ENCODE measurements at regions not wholly inside any gene's neighbourhood (a gene's known extent, or its start where the extent isn't known, plus 50 kb on each side); places are given as distances from the start of the nearest gene placed in this dataset.

DNA sequence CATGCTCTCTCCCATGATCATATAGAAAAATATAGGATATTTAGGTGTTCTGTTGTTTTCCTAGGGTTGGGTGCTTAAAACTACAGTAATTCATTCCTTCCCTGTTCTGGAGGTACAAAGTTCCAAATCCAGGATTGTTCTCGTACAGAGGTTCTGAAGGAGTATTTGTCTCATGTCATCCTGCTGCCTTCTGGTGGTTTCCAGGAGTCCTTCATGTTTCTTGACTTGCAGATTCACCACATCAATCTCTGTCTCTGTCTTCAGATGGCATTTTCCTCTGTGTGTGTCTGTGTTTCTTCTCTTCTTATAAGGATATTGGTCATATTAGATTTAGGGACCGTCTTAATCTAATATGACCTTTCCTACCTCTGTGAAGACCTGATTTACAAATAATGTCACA is 397.9 kb downstream of the NYAP2 start:
- DNase-seq (ENCODE audit: low spot score) = no peak
- no peaks in the 10 kb centered on the region for H3K36me3 ChIP-seq (ENCODE audit: insufficient read depth, low read length, poor library complexity, severe bottlenecking)
- H3K27ac ChIP-seq (ENCODE audit: low read depth, low read length, poor library complexity, severe bottlenecking) = peak overlapping the region; percentile 31
- BruUV-seq (replicated peaks) = no TSS peak
- CTCF ChIA-PET = no interaction called here
- H3K4me1 ChIP-seq (ENCODE audit: insufficient read depth, low read length, poor library complexity, severe bottlenecking) = peaks cover 38% of the 10 kb centered on the region
- intact Hi-C loops (cut with micrococcal nuclease; ENCODE audit: unreplicated experiment) = loop anchor here (10.0 kb wide), 1 partner anchor 857 kb away; no protein-coding TSS in a partner anchor
- no peak overlapping the region for H3K4me3 ChIP-seq (ENCODE audit: low read depth, low read length, poor library complexity, severe bottlenecking)
- POLR2A ChIA-PET (ENCODE audit: low non-redundant PET) = no interaction called here
- H3K9me3 ChIP-seq (ENCODE audit: low read depth, low read length, poor library complexity, severe bottlenecking) = no peaks in the 10 kb centered on the region
- TF ChIP-seq CTCF (conservative IDR thresholded peaks at IDR 0.05; ENCODE audit: low read depth, low read length) (no peak), EZH2 (IDR thresholded peaks at IDR 0.05; ENCODE audit: borderline replicate concordance, low read depth, low read length, poor library complexity, severe bottlenecking) (no peak)
- H3K27me3 ChIP-seq (replicated peaks; ENCODE audit: insufficient read depth, low read depth, low read length, poor library complexity) = no peaks in the 10 kb centered on the region

- Histone ChIP-seq H3K4me3 (ENCODE audit: low read depth, low read length, poor library complexity, severe bottlenecking) (no peak overlapping the region), H3K36me3 (ENCODE audit: insufficient read depth, low read length, poor library complexity, severe bottlenecking) (no peaks in the 10 kb centered on the region), H3K4me1 (ENCODE audit: insufficient read depth, low read length, poor library complexity, severe bottlenecking) (peaks cover 39% of the 10 kb centered on the region), H3K27me3 (replicated peaks; ENCODE audit: insufficient read depth, low read depth, low read length, poor library complexity) (no peaks in the 10 kb centered on the region), H3K27ac (ENCODE audit: low read depth, low read length, poor library complexity, severe bottlenecking) (peak overlapping the region; percentile 99), H3K9me3 (ENCODE audit: low read depth, low read length, poor library complexity, severe bottlenecking) (no peaks in the 10 kb centered on the region)
- TSS peak; percentile 81 for BruUV-seq (replicated peaks)
- ChIA-PET CTCF (interaction anchor here (1.1 to 1.3 kb wide), 2 partner anchors 84 to 1003 kb away, joined by 3 to 4 read pairs; no protein-coding TSS in a partner anchor), POLR2A (ENCODE audit: low non-redundant PET) (interaction anchor here (0.6 to 1.0 kb wide), 2 partner anchors 29 to 84 kb away, joined by 3 to 7 read pairs; no protein-coding TSS in a partner anchor)
- intact Hi-C loops (cut with micrococcal nuclease; ENCODE audit: unreplicated experiment) = loop anchor here (1.0 to 10.0 kb wide), 7 partner anchors 83 to 1190 kb away; no protein-coding TSS in a partner anchor
- no peak for TF ChIP-seq EZH2 (IDR thresholded peaks at IDR 0.05; ENCODE audit: borderline replicate concordance, low read depth, low read length, poor library complexity, severe bottlenecking)
- no peak for TF ChIP-seq CTCF (conservative IDR thresholded peaks at IDR 0.05; ENCODE audit: low read depth, low read length)
- DNase-seq (ENCODE audit: low spot score) = peak; percentile 68
Measured at GRCh38 chr2:225794652-225795400, 395.3 kb downstream of the NYAP2 start.

DNA sequence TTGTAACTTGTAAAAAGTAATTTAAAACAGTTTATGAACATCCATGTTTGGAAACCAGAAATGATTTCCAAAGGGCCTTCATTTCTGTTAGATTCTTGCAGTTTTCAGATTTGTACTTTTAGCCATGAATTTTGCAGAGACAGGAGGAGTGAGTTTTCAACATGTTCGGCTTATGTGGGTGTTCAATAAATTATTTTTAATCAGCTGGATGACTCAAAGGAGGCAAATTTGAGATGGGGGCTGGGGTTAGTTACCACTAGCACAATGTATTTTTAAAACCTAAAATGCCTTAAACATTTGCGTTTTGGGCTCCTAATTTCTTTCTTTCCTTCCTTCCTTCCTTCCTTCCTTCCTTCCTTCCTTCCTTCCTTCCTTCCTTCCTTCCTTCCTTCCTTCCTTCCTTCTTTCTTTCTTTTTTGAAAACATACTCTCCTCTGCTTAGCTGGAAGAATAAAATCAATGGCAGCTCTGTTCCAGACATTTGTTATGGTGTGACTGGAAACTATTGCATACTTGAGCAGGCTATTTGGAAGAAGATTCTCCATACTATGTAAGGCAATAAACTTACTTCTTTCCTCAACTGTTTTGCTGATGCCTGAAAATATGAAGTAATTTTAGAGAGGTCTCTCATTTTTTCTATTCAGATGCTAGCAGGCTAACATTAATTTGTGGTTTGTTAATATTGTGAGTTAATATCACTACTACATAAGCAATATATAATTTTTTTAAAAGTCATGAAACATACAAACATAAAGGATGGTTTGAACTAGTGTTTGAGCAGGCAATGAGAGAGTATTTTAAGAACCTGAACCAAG is 394.4 kb downstream of the NYAP2 start:
- BruUV-seq (replicated peaks) = no TSS peak
- Histone ChIP-seq H3K27ac (ENCODE audit: low read depth, low read length, poor library complexity, severe bottlenecking) (peak overlapping the region; percentile 99), H3K36me3 (ENCODE audit: insufficient read depth, low read length, poor library complexity, severe bottlenecking) (peaks cover 5% of the 10 kb centered on the region), H3K27me3 (replicated peaks; ENCODE audit: insufficient read depth, low read depth, low read length, poor library complexity) (no peaks in the 10 kb centered on the region), H3K4me3 (ENCODE audit: low read depth, low read length, poor library complexity, severe bottlenecking) (no peak overlapping the region), H3K9me3 (ENCODE audit: low read depth, low read length, poor library complexity, severe bottlenecking) (no peaks in the 10 kb centered on the region), H3K4me1 (ENCODE audit: insufficient read depth, low read length, poor library complexity, severe bottlenecking) (peaks cover 46% of the 10 kb centered on the region)
- TF ChIP-seq CTCF (conservative IDR thresholded peaks at IDR 0.05; ENCODE audit: low read depth, low read length) = no peak
- TF ChIP-seq EZH2 (IDR thresholded peaks at IDR 0.05; ENCODE audit: borderline replicate concordance, low read depth, low read length, poor library complexity, severe bottlenecking) = no peak
- DNase-seq (ENCODE audit: low spot score) = peak; percentile 96
- intact Hi-C loops (cut with micrococcal nuclease; ENCODE audit: unreplicated experiment) = loop anchor here (1.0 to 10.0 kb wide), 8 partner anchors 57 to 1191 kb away; no protein-coding TSS in a partner anchor
- CTCF ChIA-PET = interaction anchor here (1.1 to 1.3 kb wide), 2 partner anchors 85 to 1004 kb away, joined by 3 to 4 read pairs; no protein-coding TSS in a partner anchor
- POLR2A ChIA-PET (ENCODE audit: low non-redundant PET) = interaction anchor here (0.7 to 1.0 kb wide), 2 partner anchors 84 to 222 kb away, joined by 3 to 7 read pairs; no protein-coding TSS in a partner anchor

All from A673 (cell line).